ENCODE measurements at regions not wholly inside any gene's neighbourhood (a gene's known extent, or its start where the extent isn't known, plus 50 kb on each side); places are given as distances from the start of the nearest gene placed in this dataset.

DNA sequence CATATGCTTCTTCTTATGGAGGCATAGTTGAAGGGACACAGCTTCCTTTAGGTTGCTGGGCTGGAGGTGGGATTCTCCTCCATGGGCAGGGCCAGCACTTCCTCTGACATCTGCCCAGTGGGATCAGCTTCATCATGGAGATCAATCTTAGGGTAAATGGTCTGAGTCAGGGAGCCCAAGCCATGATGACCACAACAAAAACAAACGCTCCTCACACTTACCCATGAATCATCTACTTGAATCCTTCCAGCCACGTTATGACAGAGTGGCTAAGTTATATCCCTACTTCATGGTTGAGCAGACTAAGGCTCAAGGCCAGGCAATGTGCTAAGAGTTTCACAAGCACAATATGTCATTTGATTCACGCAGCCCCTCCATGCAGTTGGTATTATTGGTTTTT, 87.2 kb upstream of the NMNAT3 start:
- Histone ChIP-seq H3K36me3 (ENCODE audit: insufficient read depth, low read length) (no peaks in the 10 kb centered on the region), H3K27me3 (ENCODE audit: control insufficient read depth in 1 of 2, insufficient read depth in 2 of 2, low read length in 2 of 2) (no peaks in the 10 kb centered on the region), H3K27ac (ENCODE audit: low read depth in 1 of 2, low read length in 2 of 2) (no peak overlapping the region), H3K4me3 (ENCODE audit: low read length) (no peak overlapping the region), H3K4me1 (ENCODE audit: insufficient read depth, low read length) (no peaks in the 10 kb centered on the region), H3K9me3 (ENCODE audit: control insufficient read depth in 1 of 2, insufficient read depth in 1 of 2, low read length in 2 of 2) (no peaks in the 10 kb centered on the region)
- DNase-seq: no peak
- no peaks in the 10 kb centered on the region for H3K27me3 Mint-ChIP-seq
- H3K4me1 Mint-ChIP-seq (ENCODE audit: low read depth): peaks cover 5% of the 10 kb centered on the region
- no peaks in the 10 kb centered on the region for H3K36me3 Mint-ChIP-seq (ENCODE audit: low read depth)
- ChIA-PET POLR2A (no interaction called here), CTCF (no interaction called here)
- TF ChIP-seq, protein P1, sequence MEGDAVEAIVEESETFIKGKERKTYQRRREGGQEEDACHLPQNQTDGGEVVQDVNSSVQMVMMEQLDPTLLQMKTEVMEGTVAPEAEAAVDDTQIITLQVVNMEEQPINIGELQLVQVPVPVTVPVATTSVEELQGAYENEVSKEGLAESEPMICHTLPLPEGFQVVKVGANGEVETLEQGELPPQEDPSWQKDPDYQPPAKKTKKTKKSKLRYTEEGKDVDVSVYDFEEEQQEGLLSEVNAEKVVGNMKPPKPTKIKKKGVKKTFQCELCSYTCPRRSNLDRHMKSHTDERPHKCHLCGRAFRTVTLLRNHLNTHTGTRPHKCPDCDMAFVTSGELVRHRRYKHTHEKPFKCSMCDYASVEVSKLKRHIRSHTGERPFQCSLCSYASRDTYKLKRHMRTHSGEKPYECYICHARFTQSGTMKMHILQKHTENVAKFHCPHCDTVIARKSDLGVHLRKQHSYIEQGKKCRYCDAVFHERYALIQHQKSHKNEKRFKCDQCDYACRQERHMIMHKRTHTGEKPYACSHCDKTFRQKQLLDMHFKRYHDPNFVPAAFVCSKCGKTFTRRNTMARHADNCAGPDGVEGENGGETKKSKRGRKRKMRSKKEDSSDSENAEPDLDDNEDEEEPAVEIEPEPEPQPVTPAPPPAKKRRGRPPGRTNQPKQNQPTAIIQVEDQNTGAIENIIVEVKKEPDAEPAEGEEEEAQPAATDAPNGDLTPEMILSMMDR (IDR thresholded peaks at IDR 0.05): no peak
- intact Hi-C loops (cut with DNase I, micrococcal nuclease): no loop called here
- no peaks in the 10 kb centered on the region for H3K9me3 Mint-ChIP-seq
- no peak for ATAC-seq (ENCODE audit: poor library complexity)
- no peak overlapping the region for H3K4me3 Mint-ChIP-seq
- H3K27ac Mint-ChIP-seq: no peak overlapping the region

DNA sequence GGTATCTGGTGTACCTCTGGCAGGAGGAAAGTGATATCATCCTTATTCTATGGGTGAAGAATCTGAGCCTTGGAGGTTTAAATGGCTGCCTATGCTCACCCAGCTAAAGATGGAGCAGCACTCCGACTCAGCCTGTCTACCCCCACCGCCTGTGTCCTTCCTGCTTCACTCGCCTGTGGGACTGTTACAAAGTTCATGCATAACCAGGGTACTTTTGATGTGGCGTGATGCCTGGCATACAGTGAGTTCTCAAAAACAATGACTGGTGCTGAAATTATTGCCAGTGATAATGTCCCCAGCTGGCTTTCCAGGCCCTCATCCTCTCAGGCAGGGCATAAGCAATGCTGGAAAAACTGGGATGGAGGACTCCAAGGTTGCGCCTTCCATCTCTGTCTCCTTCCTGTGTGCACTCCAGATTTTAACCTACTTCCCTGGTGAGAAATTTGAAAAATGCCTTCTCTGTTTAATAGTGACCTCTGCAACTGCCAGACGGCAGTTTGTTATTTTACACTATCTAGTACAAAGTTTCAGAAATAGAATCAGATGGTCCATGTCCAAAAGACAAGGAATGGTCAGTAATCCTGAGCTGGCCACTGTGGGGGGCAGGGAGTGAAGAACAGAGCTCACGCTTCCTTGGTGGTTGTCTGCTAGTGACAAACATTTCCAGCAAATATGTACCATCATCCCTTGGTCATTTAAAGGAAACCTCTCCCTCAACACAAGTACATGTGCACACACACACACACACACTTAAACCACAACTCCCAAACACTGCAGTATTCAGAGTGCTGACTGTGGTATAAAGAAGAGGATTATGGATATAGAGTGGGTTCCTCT, 86.5 kb upstream of the NMNAT3 start:
- TF ChIP-seq, protein P1 (IDR thresholded peaks at IDR 0.05): no peak
- intact Hi-C loops (cut with DNase I, micrococcal nuclease): no loop called here
- DNase-seq (no peak), ATAC-seq (ENCODE audit: poor library complexity) (no peak)
- Mint-ChIP-seq H3K27me3 (no peaks in the 10 kb centered on the region), H3K4me3 (no peak overlapping the region), H3K9me3 (no peaks in the 10 kb centered on the region), H3K36me3 (ENCODE audit: low read depth) (no peaks in the 10 kb centered on the region), H3K27ac (no peak overlapping the region), H3K4me1 (ENCODE audit: low read depth) (peaks cover 5% of the 10 kb centered on the region)
- POLR2A ChIA-PET: no interaction called here
- Histone ChIP-seq H3K36me3 (ENCODE audit: insufficient read depth, low read length) (no peaks in the 10 kb centered on the region), H3K27ac (ENCODE audit: low read depth in 1 of 2, low read length in 2 of 2) (no peak overlapping the region), H3K9me3 (ENCODE audit: control insufficient read depth in 1 of 2, insufficient read depth in 1 of 2, low read length in 2 of 2) (no peaks in the 10 kb centered on the region), H3K27me3 (ENCODE audit: control insufficient read depth in 1 of 2, insufficient read depth in 2 of 2, low read length in 2 of 2) (no peaks in the 10 kb centered on the region), H3K4me3 (ENCODE audit: low read length) (no peak overlapping the region), H3K4me1 (ENCODE audit: insufficient read depth, low read length) (no peaks in the 10 kb centered on the region)
- CTCF ChIA-PET: no interaction called here

DNA sequence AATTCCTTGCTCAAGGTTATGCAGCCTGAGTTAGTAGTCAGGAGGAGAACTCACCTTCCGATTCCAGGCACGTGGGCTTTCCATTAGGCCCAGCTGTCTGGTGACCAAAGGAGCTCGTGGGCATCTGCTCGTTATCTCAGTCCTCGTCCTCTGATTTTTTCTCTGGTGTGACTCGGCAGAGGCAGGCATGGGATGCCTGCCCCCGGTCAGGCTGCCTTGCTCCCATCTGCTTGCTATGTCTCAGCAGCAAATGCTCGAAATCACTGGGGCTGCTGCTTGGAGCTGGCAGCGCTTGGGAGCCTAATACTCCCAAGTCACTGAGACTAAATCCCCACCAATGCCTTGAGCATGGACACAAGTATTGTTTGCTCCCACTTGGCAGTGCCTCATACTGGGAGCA, 84.5 kb upstream of the NMNAT3 start:
- H3K27ac Mint-ChIP-seq: no peak overlapping the region
- H3K36me3 Mint-ChIP-seq (ENCODE audit: low read depth): no peaks in the 10 kb centered on the region
- H3K27me3 Mint-ChIP-seq: no peaks in the 10 kb centered on the region
- H3K4me1 ChIP-seq (ENCODE audit: insufficient read depth, low read length): no peaks in the 10 kb centered on the region
- intact Hi-C loops (cut with DNase I, micrococcal nuclease): no loop called here
- ChIA-PET POLR2A (no interaction called here), CTCF (no interaction called here)
- H3K4me3 ChIP-seq (ENCODE audit: low read length): no peak overlapping the region
- TF ChIP-seq, protein P1 (IDR thresholded peaks at IDR 0.05): no peak
- no peak overlapping the region for H3K27ac ChIP-seq (ENCODE audit: low read depth in 1 of 2, low read length in 2 of 2)
- H3K4me1 Mint-ChIP-seq (ENCODE audit: low read depth): peaks cover 5% of the 10 kb centered on the region
- no peak overlapping the region for H3K4me3 Mint-ChIP-seq
- no peak for DNase-seq
- no peaks in the 10 kb centered on the region for H3K36me3 ChIP-seq (ENCODE audit: insufficient read depth, low read length)
- no peak for ATAC-seq (ENCODE audit: poor library complexity)
- H3K9me3 ChIP-seq (ENCODE audit: control insufficient read depth in 1 of 2, insufficient read depth in 1 of 2, low read length in 2 of 2): no peaks in the 10 kb centered on the region
- H3K9me3 Mint-ChIP-seq: no peaks in the 10 kb centered on the region
- no peaks in the 10 kb centered on the region for H3K27me3 ChIP-seq (ENCODE audit: control insufficient read depth in 1 of 2, insufficient read depth in 2 of 2, low read length in 2 of 2)
